Heart left ventricle (tissue), 13 donors: ENCODE measurements at regions not wholly inside any gene's neighbourhood (a gene's known extent, or its start where the extent isn't known, plus 50 kb on each side); places are given as distances from the start of the nearest gene placed in this dataset.

Experiments
- CTCF ChIP-seq, 12 donors: fragments of 200-600 bp; sonication (generic) in 4 of 12; IDR thresholded peaks; one replicate each; pipeline versions ENCODE4 v1.5.0 to v1.8.0; 2018 to 2022; ENCODE audit warnings: antibody characterized with exemption in 12 of 12, mild to moderate bottlenecking in 5 of 12
- POLR2A ChIP-seq, 2 donors: fragments of 450-650 bp; IDR thresholded peaks; one replicate each; pipeline ENCODE4 v1.6.1; 2017; ENCODE audit warnings: antibody characterized with exemption in 2 of 2, mild to moderate bottlenecking in 2 of 2, moderate library complexity in 2 of 2
- donor health status: ischemic (EF 13 %, LVEDD 7.1; RV severe dilation, severe dysfunction).
- donor health status: DM: no; HTN: yes; CAD: no.
- donor health status: DM: no; HTN: no; CAD: no.
- donor health status: ischemic (EF 25% LVEDD 6.9; RV normal size, moderate dysfunction).
- donor health status: ischemic (EF 25% LVEDD 5.7; RV mildly dilated, moderate dysfunction).
- donor health status: ischemic (EF 35%, LVEDD 5.7; RV mildly dilated, moderate dysfunction).
- donor health status: nonischemic (EF 11% LVEDD 7.7; RV severe dilation, severe dysfunction).
- donor health status: DM: yes; HTN: yes; CAD: no.
- donor health status: PGD.
- donor health status: ischemic (EF 29% LVEDD 5.4; RV normal size, mild dysfunction).
- donor health status: nonischemic (EF 23%, LVEDD 6.1; RV moderate dilation, normal function).

- TF ChIP-seq CTCF (IDR thresholded peaks at IDR 0.05) (no peak), POLR2A (IDR thresholded peaks at IDR 0.05) (no peak)
Observed at GRCh38 chr4:32429151-32429550, 1709.0 kb downstream of the PCDH7 start.
